Activated T-cell treated with anti-CD3 and anti-CD28 coated beads, Interleukin-2, amount 50 U/mL, for 4 hours (primary cell): ENCODE measurements at regions not wholly inside any gene's neighbourhood (a gene's known extent, or its start where the extent isn't known, plus 50 kb on each side); places are given as distances from the start of the nearest gene placed in this dataset.

ENCODE experiments used
- ATAC-seq, 2 donors: fragments of 200-7000 bp; cut with Tn5 transposase; one replicate each; pipeline ENCODE4 v1.10.0; 2021
- DNase-seq: peaks from one replicate; pipeline ENCODE4 v3.0.0-alpha.2; 2020
- H3K27me3 Mint-ChIP-seq: one replicate; pipeline ENCODE4 v1.8.0; 2021; ENCODE audit warnings: low read depth, mixed read lengths
- H3K36me3 Mint-ChIP-seq: one replicate; pipeline ENCODE4 v1.8.0; 2022; ENCODE audit warnings: mixed read lengths; ENCODE audit not compliant: insufficient read depth
- H3K4me1 Mint-ChIP-seq: one replicate; pipeline ENCODE4 v1.8.0; 2021; ENCODE audit warnings: low read depth, mixed read lengths
- H3K4me3 Mint-ChIP-seq: one replicate; pipeline ENCODE4 v1.8.0; 2021; ENCODE audit warnings: mild to moderate bottlenecking, moderate library complexity, mixed read lengths
- H3K9me3 Mint-ChIP-seq: one replicate; pipeline ENCODE4 v1.8.0; 2021; ENCODE audit warnings: mixed read lengths

DNA sequence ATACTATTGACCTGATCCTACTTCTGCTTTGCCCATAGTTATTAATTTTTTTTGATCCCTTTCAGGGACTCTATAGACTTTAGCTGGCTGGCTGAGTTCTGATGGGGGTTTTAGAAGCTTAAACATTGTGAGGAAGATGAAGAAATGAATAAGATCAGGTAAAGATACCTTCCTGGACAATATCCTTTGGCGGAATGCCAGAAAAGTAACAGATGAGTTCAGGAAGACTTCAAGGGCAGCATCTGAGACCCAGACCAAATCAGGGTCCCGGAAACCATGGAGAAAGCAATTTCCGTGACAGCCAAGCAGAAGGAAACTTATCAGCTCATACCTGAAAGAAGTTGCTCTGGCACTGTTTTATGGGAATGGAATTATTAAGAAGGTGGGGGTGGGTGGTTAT lies 100.4 kb downstream of the XCL2 start:
- ATAC-seq (no peak), DNase-seq (no peak)
- Mint-ChIP-seq H3K9me3 (no peaks in the 10 kb centered on the region), H3K4me1 (peaks cover 71% of the 10 kb centered on the region), H3K4me3 (no peak overlapping the region), H3K36me3 (no peaks in the 10 kb centered on the region), H3K27me3 (no peaks in the 10 kb centered on the region)

DNA sequence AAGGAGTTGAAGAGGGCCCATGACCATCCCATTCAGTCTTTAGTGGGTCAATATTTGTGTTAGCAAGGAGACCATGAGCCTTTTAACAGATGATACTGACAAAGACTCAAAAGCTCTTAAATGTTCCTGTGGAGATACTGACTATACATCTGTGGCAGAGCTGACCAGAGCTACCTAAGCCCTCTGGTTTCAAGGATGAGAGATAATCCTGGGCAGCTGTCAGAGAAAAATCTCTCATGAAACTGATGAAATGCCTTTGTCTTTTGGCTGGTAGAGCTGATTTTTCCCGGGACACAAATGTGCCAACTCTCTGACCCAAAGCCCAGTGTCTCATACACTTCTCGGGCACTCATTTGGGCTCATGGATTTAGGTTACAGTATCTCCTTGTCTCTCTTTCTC lies 100.9 kb downstream of the XCL2 start:
- Mint-ChIP-seq H3K27me3 (no peaks in the 10 kb centered on the region), H3K4me3 (no peak overlapping the region), H3K9me3 (no peaks in the 10 kb centered on the region), H3K4me1 (peaks cover 72% of the 10 kb centered on the region), H3K36me3 (no peaks in the 10 kb centered on the region)
- DNase-seq (no peak), ATAC-seq (no peak)

DNA sequence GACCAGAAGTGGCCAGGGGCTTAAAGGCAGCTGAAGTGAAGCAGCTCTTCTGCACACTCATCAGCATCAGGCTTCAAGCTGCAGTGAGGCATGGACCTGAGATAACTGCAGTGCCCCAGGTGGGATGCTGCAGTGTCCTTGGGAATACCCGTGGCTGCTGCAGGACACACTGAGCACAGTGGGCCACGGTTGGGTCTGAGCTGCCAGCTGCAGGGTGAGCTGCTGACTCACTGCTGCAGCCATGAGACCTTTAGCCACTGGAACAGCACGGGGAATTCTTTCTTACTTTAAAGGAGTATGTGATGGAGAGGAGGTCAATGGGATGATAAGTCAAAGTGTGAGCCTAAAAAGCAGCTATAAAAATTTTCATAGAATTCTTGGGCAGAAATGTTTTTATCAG lies 102.1 kb downstream of the XCL2 start:
- H3K36me3 Mint-ChIP-seq: no peaks in the 10 kb centered on the region
- no peak for DNase-seq
- H3K27me3 Mint-ChIP-seq: no peaks in the 10 kb centered on the region
- no peaks in the 10 kb centered on the region for H3K9me3 Mint-ChIP-seq
- no peak for ATAC-seq
- H3K4me3 Mint-ChIP-seq: no peak overlapping the region
- H3K4me1 Mint-ChIP-seq: peaks cover 65% of the 10 kb centered on the region

DNA sequence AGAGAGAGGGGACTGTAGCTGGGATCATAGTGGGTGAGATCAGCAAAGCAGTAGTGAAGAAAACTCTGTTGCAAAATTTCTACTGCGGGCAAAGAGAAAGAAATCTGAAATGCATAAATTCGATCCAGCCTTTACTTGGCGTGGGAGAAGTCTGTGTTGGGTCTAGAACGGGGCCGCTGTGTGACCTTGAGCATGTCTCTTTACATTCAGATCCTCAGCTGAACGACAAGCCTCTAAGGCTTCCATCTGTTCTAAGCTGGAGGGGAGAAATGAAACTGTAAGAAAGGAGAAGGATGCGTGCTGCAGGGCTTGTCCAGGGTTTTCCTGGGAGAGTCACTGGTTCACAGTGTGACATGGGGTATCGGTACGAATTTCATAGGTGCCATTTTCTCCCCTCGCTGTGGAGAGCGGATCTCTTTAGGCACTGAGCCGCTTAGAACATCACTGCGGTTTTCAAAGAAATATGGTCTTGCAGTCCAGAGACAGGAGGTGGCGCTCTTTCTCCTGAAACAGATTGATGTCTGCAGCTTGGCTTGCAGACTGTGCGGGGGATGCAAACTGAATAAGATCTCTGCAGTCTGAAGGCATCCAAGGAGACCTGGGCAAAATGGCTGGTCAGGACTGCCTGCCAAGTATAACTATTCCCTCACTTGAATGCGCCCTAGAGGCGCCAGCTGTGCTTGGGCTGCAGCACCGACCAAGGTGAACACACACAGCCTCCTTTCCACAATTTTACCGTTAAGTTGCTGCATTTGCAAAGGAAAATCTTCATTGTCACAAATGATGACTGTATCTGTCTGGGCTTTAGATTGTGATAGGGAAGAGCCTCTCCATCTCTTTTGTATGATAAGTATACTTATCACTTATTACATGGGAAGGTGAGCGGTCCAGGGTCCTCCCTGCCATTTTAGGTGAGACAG lies 104.1 kb downstream of the XCL2 start:
- H3K4me1 Mint-ChIP-seq: peaks cover 48% of the 10 kb centered on the region
- no peaks in the 10 kb centered on the region for H3K9me3 Mint-ChIP-seq
- DNase-seq: peak; percentile 76
- no peaks in the 10 kb centered on the region for H3K27me3 Mint-ChIP-seq
- peak; percentile 89 to 93 for ATAC-seq
- H3K36me3 Mint-ChIP-seq: no peaks in the 10 kb centered on the region
- peak overlapping the region; percentile 59 for H3K4me3 Mint-ChIP-seq

DNA sequence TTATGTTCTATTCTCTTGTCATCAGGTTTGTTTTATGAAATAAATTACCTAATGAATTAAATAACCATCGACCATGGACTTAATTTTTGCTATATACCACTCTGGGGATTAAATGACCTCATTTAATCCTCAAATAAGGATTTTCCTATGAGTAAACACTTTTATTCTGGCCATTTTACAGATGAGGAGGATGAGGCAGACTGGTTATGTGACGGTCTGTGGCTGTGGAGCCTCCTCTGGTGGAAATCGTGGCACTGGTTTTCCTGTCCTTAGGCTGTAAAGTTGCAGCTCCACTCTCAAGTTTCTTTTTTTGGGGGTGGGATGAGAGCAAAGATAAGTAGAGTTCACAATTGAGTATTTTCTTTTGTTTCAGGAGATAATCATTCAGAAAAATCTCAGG lies 105.2 kb downstream of the XCL2 start:
- ATAC-seq (no peak), DNase-seq (no peak)
- Mint-ChIP-seq H3K36me3 (no peaks in the 10 kb centered on the region), H3K9me3 (no peaks in the 10 kb centered on the region), H3K27me3 (no peaks in the 10 kb centered on the region), H3K4me3 (no peak overlapping the region), H3K4me1 (peaks cover 40% of the 10 kb centered on the region)

DNA sequence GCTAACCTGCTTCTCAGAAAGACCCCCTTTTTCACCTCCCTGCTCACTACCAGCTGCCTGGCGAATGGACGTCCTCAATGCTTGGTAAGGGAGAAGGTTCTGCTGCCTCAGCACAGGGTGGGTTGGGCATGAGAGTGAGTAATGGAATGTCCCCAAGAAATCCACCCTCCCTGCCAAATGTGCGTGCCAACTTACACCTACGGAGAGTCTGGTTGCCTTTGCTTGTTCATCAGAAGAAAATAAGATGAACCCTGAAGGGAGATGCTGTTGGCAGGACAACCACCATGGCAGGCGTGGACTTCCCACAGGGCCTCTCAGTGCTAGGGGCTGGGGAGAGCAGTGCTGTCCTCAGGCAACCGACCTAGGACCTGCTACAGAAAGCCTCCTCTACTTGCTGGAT lies 106.0 kb downstream of the XCL2 start:
- Mint-ChIP-seq H3K9me3 (no peaks in the 10 kb centered on the region), H3K4me1 (peaks cover 32% of the 10 kb centered on the region), H3K36me3 (no peaks in the 10 kb centered on the region), H3K4me3 (no peak overlapping the region), H3K27me3 (no peaks in the 10 kb centered on the region)
- ATAC-seq: no peak
- DNase-seq: no peak

DNA sequence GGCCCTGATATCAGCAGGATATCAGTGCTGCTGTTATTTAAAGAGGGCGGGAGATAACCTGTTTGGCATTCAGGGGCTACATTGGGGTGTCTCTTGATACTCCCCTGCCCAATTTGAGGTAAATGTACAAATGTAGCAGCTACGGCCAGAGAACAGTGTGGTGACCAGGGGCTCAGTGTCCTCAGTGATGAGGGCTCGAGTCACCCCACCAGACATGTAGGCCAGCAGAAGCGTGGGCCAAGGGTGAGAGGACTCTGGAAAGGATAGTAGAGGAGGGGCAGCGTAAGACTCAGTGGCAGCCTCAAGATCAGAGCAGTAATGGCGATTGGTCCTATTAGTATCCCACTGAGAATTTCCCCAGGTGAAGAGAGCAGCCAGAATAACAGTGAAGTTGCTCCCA lies 108.4 kb downstream of the XCL2 start:
- ATAC-seq (no peak), DNase-seq (no peak)
- peaks cover 21% of the 10 kb centered on the region for H3K4me1 Mint-ChIP-seq
- H3K9me3 Mint-ChIP-seq: no peaks in the 10 kb centered on the region
- no peaks in the 10 kb centered on the region for H3K36me3 Mint-ChIP-seq
- H3K27me3 Mint-ChIP-seq: peaks cover 4% of the 10 kb centered on the region
- H3K4me3 Mint-ChIP-seq: no peak overlapping the region

DNA sequence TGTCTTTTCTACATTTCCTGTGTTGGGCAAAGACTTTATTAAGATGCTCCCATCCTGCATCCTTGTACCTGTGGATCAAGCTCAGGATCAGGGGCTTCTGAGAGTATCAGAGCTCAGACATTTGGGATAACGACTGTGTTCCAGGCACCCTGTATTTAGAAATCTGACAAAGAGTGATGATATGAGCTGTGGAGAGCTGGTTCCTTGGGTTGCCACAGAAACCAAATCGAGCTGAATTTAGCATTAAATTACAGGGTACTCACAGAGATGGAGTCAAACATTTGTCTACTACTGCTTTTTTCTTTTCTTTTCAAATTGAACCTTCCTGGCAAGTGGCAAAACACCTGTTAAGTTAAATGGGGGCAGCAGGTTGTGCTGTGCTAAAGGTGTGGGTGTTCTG lies 110.6 kb downstream of the XCL2 start:
- Mint-ChIP-seq H3K4me1 (peaks cover 2% of the 10 kb centered on the region), H3K4me3 (no peak overlapping the region), H3K27me3 (peaks cover 4% of the 10 kb centered on the region), H3K36me3 (no peaks in the 10 kb centered on the region), H3K9me3 (no peaks in the 10 kb centered on the region)
- no peak for DNase-seq
- ATAC-seq: no peak

DNA sequence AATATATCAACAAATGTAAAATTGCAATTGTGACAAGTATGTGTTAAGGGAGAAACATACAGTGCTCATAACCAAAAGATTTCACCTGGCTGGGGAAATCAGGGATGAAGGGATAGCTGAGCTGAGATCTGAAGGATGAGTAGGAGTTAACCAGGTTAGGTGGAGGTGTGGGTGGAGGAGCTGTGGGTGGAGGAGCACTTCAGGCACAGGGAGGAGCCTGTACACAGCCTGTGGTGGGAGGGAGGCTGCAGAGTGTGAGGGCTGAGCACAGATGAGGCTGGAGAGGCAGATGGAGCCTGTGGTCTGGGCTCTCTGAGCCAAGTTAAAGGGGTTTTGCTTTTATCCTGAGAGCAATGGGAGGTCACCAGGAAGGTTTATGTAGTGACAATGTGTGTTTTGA lies 111.9 kb downstream of the XCL2 start:
- DNase-seq: no peak
- Mint-ChIP-seq H3K4me3 (no peak overlapping the region), H3K4me1 (peaks cover 2% of the 10 kb centered on the region), H3K9me3 (no peaks in the 10 kb centered on the region), H3K36me3 (no peaks in the 10 kb centered on the region), H3K27me3 (peaks cover 4% of the 10 kb centered on the region)
- ATAC-seq: no peak

DNA sequence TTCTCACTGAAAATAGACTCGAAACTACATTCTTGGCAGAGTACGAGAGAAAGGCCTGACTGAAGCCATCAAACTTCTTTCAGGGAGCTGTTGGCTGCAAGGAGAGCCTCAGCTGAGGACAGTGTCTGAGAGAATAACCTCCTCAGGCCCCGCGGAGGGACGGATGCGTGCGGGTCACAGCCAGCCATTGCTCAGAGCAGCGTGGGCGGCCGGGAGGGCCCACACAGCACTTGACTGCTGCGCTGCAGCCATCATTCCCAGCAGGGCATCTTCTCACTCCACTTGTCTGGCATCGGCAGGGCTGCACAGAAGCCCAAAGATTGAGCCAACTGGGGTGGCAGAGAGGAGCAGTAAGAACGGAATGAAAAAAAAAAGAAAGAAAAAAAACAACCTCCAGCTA lies 113.5 kb downstream of the XCL2 start:
- DNase-seq (no peak), ATAC-seq (no peak)
- Mint-ChIP-seq H3K36me3 (no peaks in the 10 kb centered on the region), H3K27me3 (peaks cover 4% of the 10 kb centered on the region), H3K4me1 (peaks cover 2% of the 10 kb centered on the region), H3K9me3 (no peaks in the 10 kb centered on the region), H3K4me3 (no peak overlapping the region)

DNA sequence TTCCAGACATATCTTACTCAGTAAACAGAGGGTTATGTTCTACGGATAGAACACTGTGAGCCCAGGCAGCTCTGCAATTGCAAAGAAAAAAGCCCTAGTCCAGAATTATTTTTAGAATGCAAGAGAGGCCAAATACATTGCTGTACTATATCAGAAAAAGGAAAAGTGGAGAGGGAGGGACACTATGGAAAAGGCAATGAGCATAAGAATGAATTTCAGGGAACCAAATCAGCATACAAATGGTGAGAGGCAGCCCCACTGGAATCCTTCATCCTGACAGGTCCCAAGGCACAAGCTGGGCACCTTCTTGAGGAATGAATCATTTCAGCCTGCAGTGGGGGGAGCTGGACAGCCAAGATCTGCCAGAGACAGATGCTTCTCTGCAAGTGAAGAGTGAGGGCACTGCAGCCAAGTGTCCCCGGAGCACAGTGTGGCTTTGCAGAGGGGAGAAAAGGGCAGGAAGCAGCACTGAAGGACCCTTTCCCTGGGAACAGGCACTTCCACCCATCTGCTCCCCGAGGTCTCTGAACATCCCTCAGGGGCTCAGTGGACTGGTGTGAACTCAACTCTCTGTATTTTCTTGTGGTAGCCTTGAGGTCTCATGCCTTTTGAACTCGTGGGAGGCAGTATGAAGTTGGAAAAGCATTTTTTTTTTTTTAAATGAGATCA lies 115.6 kb downstream of the XCL2 start:
- Mint-ChIP-seq H3K27me3 (peaks cover 4% of the 10 kb centered on the region), H3K4me1 (peaks cover 4% of the 10 kb centered on the region), H3K36me3 (no peaks in the 10 kb centered on the region), H3K9me3 (no peaks in the 10 kb centered on the region), H3K4me3 (no peak overlapping the region)
- no peak for DNase-seq
- no peak for ATAC-seq

DNA sequence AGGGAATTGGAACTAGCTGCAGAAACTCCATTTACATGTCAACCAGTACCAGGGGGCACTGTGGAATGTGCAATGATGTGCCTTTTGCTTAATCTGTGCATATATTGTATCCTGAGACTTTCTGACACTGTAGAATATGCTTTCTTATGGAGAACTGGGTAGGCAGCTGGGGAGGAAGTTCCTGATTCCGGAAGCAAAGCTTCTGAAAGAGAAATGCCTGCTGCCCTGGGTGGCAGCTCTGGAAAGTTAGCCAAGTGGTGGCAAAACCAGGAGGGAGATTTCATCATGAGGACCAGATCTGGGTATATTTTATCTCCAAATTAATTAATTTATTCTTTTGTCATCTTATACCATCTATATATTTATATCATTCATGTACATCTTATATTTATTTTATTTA lies 116.7 kb downstream of the XCL2 start:
- no peak overlapping the region for H3K4me3 Mint-ChIP-seq
- DNase-seq (no peak), ATAC-seq (no peak)
- H3K36me3 Mint-ChIP-seq: no peaks in the 10 kb centered on the region
- H3K4me1 Mint-ChIP-seq: peaks cover 13% of the 10 kb centered on the region
- H3K9me3 Mint-ChIP-seq: no peaks in the 10 kb centered on the region
- peaks cover 4% of the 10 kb centered on the region for H3K27me3 Mint-ChIP-seq

DNA sequence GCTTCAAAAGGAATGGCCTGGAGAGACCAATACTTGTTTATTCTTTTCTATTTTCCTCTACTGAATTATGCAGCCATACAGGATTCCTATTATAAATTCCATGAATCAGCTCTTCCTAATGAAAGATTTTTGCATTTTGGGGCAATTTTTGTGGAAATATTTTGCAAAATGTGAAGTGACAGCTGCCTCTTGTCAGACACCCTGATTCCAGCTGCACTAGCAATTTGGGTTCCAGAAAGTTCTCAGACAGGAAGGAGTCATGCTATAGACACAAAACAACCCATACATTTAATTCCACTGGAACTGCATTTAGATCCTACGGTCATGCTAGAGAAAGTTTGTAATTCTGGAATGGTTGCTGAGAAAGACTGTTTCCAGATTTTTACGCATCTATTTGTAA lies 119.5 kb downstream of the XCL2 start:
- DNase-seq (no peak), ATAC-seq (no peak)
- Mint-ChIP-seq H3K9me3 (no peaks in the 10 kb centered on the region), H3K4me3 (no peak overlapping the region), H3K27me3 (no peaks in the 10 kb centered on the region), H3K4me1 (peaks cover 32% of the 10 kb centered on the region), H3K36me3 (no peaks in the 10 kb centered on the region)

DNA sequence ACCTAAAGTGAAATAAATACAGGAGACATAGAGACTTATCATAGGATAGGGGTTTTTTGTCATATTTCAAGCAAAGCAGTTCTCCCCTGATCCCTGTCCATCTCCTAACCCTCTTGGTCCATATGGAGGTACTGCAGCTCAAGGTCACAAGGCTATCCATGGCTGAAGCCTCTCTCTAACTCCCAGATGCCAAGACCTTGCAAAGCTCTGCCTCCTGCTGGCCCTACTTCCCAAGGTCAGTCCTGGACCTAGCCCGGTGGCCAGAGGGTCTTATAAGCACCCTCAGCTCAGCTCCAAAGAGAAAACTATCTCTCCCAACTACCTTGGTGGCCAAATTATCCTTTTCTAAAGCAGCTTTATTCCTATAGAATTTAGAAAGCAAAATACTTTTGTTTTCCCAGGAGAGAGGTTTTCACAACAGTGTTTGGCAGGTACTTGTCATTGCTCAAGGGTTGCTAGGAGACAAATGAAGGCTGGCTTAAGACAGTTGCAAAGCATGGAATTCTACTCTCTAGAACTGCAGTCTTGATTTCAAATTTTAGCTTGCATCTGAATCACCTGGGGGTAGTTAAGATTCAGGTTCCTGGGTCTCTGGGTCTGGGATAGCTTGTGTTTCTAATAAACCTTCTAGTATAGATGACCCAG lies 121.5 kb downstream of the XCL2 start:
- Mint-ChIP-seq H3K36me3 (no peaks in the 10 kb centered on the region), H3K4me3 (no peak overlapping the region), H3K27me3 (no peaks in the 10 kb centered on the region), H3K9me3 (no peaks in the 10 kb centered on the region), H3K4me1 (peaks cover 32% of the 10 kb centered on the region)
- DNase-seq (no peak), ATAC-seq (no peak)
